ENCODE measurements at regions not wholly inside any gene's neighbourhood (a gene's known extent, or its start where the extent isn't known, plus 50 kb on each side); places are given as distances from the start of the nearest gene placed in this dataset.

- TF ChIP-seq GRHL2 (CRISPR knock-in tag; IDR thresholded peaks at IDR 0.05; ENCODE audit: insufficient replicate concordance, severe bottlenecking): no peak
Observed at GRCh38 chr2:236636261-236636660, 66.6 kb downstream of the ACKR3 start (continued).

- TF ChIP-seq ZNF281 (CRISPR knock-in tag; IDR thresholded peaks at IDR 0.05) (no peak), PRDM15 (CRISPR knock-in tag; IDR thresholded peaks at IDR 0.05) (no peak), ZNF671 (CRISPR knock-in tag; IDR thresholded peaks at IDR 0.05) (no peak), NR1H2 (CRISPR knock-in tag; IDR thresholded peaks at IDR 0.05) (no peak), OVOL2 (CRISPR knock-in tag; IDR thresholded peaks at IDR 0.05; ENCODE audit: borderline replicate concordance) (no peak), NFYB (CRISPR knock-in tag; conservative IDR thresholded peaks at IDR 0.05; ENCODE audit: low read depth) (no peak), FOXP4 (CRISPR knock-in tag; IDR thresholded peaks at IDR 0.05) (no peak), ATF6 (CRISPR knock-in tag; IDR thresholded peaks at IDR 0.05) (no peak)
- TF ChIP-seq, protein P1, sequence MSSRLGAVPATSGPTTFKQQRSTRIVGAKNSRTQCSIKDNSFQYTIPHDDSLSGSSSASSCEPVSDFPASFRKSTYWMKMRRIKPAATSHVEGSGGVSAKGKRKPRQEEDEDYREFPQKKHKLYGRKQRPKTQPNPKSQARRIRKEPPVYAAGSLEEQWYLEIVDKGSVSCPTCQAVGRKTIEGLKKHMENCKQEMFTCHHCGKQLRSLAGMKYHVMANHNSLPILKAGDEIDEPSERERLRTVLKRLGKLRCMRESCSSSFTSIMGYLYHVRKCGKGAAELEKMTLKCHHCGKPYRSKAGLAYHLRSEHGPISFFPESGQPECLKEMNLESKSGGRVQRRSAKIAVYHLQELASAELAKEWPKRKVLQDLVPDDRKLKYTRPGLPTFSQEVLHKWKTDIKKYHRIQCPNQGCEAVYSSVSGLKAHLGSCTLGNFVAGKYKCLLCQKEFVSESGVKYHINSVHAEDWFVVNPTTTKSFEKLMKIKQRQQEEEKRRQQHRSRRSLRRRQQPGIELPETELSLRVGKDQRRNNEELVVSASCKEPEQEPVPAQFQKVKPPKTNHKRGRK (CRISPR knock-in tag; IDR thresholded peaks at IDR 0.05; ENCODE audit: borderline replicate concordance): no peak
- H3K36me3 Mint-ChIP-seq: no peaks in the 10 kb centered on the region
- H3K4me1 Mint-ChIP-seq: peaks cover 4% of the 10 kb centered on the region
- ATAC-seq: no peak
- CTCF ChIA-PET: no interaction called here
- H3K4me3 Mint-ChIP-seq: no peak overlapping the region
- H3K27me3 Mint-ChIP-seq (ENCODE audit: low read depth): peaks cover 3% of the 10 kb centered on the region; the same call in 1 of the 2 replicates
- DNase-seq (ENCODE audit: low spot score): no peak
- H3K27ac Mint-ChIP-seq: no peak overlapping the region
- POLR2A ChIA-PET: no interaction called here
- no peaks in the 10 kb centered on the region for H3K9me3 Mint-ChIP-seq
Observed at GRCh38 chr2:236636714-236637470, 67.3 kb downstream of the ACKR3 start.
